HL-60 (cell line): ENCODE measurements at regions not wholly inside any gene's neighbourhood (a gene's known extent, or its start where the extent isn't known, plus 50 kb on each side); places are given as distances from the start of the nearest gene placed in this dataset.

Source experiments
- CTCF ChIP-seq: IDR thresholded peaks from one replicate; pipeline ENCODE4 v1.5.1; 2011; ENCODE audit warnings: low read length, control low read depth, inconsistent platforms; ENCODE audit not compliant: insufficient read depth
- GABPA ChIP-seq: IDR thresholded peaks from 2 replicates; pipeline ENCODE4 v1.6.1; 2012; ENCODE audit warnings: low read depth
- POLR2AphosphoS5 ChIP-seq: IDR thresholded peaks from 2 replicates; pipeline ENCODE4 v1.6.1; 2012; ENCODE audit warnings: low read depth
- REST ChIP-seq: IDR thresholded peaks from 2 replicates; pipeline ENCODE4 v1.6.1; 2012; ENCODE audit warnings: low read depth; ENCODE audit not compliant: insufficient replicate concordance
- SPI1 ChIP-seq: IDR thresholded peaks from 2 replicates; pipeline ENCODE4 v1.6.1; 2012; ENCODE audit warnings: low read depth, mild to moderate bottlenecking, borderline replicate concordance

GRCh38 chr10:100677290-100677945 lies 68.0 kb upstream of the PAX2 start:
- TF ChIP-seq CTCF (no peak), REST (no peak), POLR2AphosphoS5 (no peak), GABPA (no peak), SPI1 (no peak)
